AG08396 (cell line): ENCODE measurements at regions not wholly inside any gene's neighbourhood (a gene's known extent, or its start where the extent isn't known, plus 50 kb on each side); places are given as distances from the start of the nearest gene placed in this dataset.

Experiments
- DNase-seq: peaks from one replicate; pipeline ENCODE4 v3.0.0; 2012; ENCODE audit warnings: low spot score, mixed read lengths

GRCh38 chrX:33465137-33465536 is 253.8 kb upstream of the DMD start:
- DNase-seq: no peak

- no peak for DNase-seq
Measured at GRCh38 chrX:33457102-33457501, 245.8 kb upstream of the DMD start.

GRCh38 chrX:33447285-33447684 is 235.9 kb upstream of the DMD start:
- no peak for DNase-seq

GRCh38 chrX:33434256-33435092 is 223.1 kb upstream of the DMD start:
- DNase-seq: peak; percentile 24

GRCh38 chrX:33416273-33416805 is 205.0 kb upstream of the DMD start:
- DNase-seq: no peak

- no peak for DNase-seq
Measured at GRCh38 chrX:33415459-33415858, 204.1 kb upstream of the DMD start.

- DNase-seq: no peak
Measured at GRCh38 chrX:33385546-33385945, 174.2 kb upstream of the DMD start.

- no peak for DNase-seq
Measured at GRCh38 chrX:33379839-33380238, 168.5 kb upstream of the DMD start.

GRCh38 chrX:33357606-33358005 is 146.3 kb upstream of the DMD start:
- no peak for DNase-seq

GRCh38 chrX:33339219-33339618 is 127.9 kb upstream of the DMD start:
- DNase-seq: no peak

GRCh38 chrX:33336783-33337182 is 125.4 kb upstream of the DMD start:
- DNase-seq: no peak

GRCh38 chrX:33333271-33333670 is 121.9 kb upstream of the DMD start:
- no peak for DNase-seq

GRCh38 chrX:33330798-33331197 is 119.4 kb upstream of the DMD start:
- no peak for DNase-seq

GRCh38 chrX:33324099-33324498 is 112.8 kb upstream of the DMD start:
- no peak for DNase-seq

- DNase-seq: peak; percentile 2
Measured at GRCh38 chrX:33307911-33308354, 96.6 kb upstream of the DMD start.

GRCh38 chrX:33298622-33299021 is 87.3 kb upstream of the DMD start:
- DNase-seq: no peak

GRCh38 chrX:33285550-33285949 is 74.2 kb upstream of the DMD start:
- DNase-seq: no peak

GRCh38 chrX:33277046-33277445 is 65.7 kb upstream of the DMD start:
- DNase-seq: no peak

- no peak for DNase-seq
Measured at GRCh38 chrX:33273535-33273934, 62.2 kb upstream of the DMD start.

- no peak for DNase-seq
Measured at GRCh38 chrX:33272986-33273385, 61.6 kb upstream of the DMD start.
